ENCODE measurements at regions not wholly inside any gene's neighbourhood (a gene's known extent, or its start where the extent isn't known, plus 50 kb on each side); places are given as distances from the start of the nearest gene placed in this dataset.

GRCh38 chr11:122365610-122366360 lies 249.8 kb upstream of the BLID start:
- TF ChIP-seq CTCF (IDR thresholded peaks at IDR 0.05) (no peak), POLR2A (IDR thresholded peaks at IDR 0.05) (no peak)

All from adrenal gland (tissue), 5 donors.